GM23248 (cell line): ENCODE measurements at regions not wholly inside any gene's neighbourhood (a gene's known extent, or its start where the extent isn't known, plus 50 kb on each side); places are given as distances from the start of the nearest gene placed in this dataset.

Experiments
- EZH2 ChIP-seq: fragments of 200-600 bp; sonication (generic); IDR thresholded peaks from 2 replicates; pipeline ENCODE4 v1.6.1; 2018; ENCODE audit warnings: antibody characterized with exemption, mild to moderate bottlenecking; ENCODE audit not compliant: insufficient read depth, poor library complexity, severe bottlenecking
- EZH2phosphoT487 ChIP-seq: fragments of 200-600 bp; sonication (generic); IDR thresholded peaks from 2 replicates; pipeline ENCODE4 v1.6.1; 2018; ENCODE audit warnings: antibody characterized with exemption, moderate library complexity, mild to moderate bottlenecking, low read depth; ENCODE audit not compliant: insufficient read depth

GRCh38 chr13:57935965-57936364, 304.4 kb downstream of the PCDH17 start:
- TF ChIP-seq EZH2 (no peak), EZH2phosphoT487 (no peak)
